Hepatocyte (in vitro differentiated cells): ENCODE measurements at regions not wholly inside any gene's neighbourhood (a gene's known extent, or its start where the extent isn't known, plus 50 kb on each side); places are given as distances from the start of the nearest gene placed in this dataset.

Source experiments
- DNase-seq: peaks from one replicate; pipeline ENCODE4 v3.0.0-alpha.2; 2016; ENCODE audit warnings: low spot score
- H2AFZ ChIP-seq: fragments of 200-600 bp; sonication (generic); 2 replicates; pipeline ENCODE4 v1.6.0; 2016; ENCODE audit warnings: antibody characterized with exemption, mild to moderate bottlenecking
- H3K27ac ChIP-seq: fragments of 200-600 bp; sonication (generic); 2 replicates; pipeline ENCODE4 v1.5.1; 2016; ENCODE audit warnings: mild to moderate bottlenecking
- H3K27me3 ChIP-seq: fragments of 200-600 bp; sonication (generic); 2 replicates; pipeline ENCODE4 v1.6.1; 2016
- H3K36me3 ChIP-seq: fragments of 200-600 bp; sonication (generic); replicated peaks from 2 replicates; pipeline ENCODE4 v1.5.1; 2016; ENCODE audit warnings: low read depth; ENCODE audit not compliant: insufficient read depth
- H3K4me1 ChIP-seq: fragments of 200-600 bp; sonication (generic); 2 replicates; pipeline ENCODE4 v1.5.1; 2016; ENCODE audit warnings: mild to moderate bottlenecking, moderate library complexity; ENCODE audit not compliant: insufficient read depth
- H3K4me2 ChIP-seq: fragments of 200-600 bp; sonication (generic); 2 replicates; pipeline ENCODE4 v1.6.0; 2016
- H3K4me3 ChIP-seq: fragments of 200-600 bp; sonication (generic); 2 replicates; pipeline ENCODE4 v1.5.1; 2016; ENCODE audit warnings: mild to moderate bottlenecking
- H3K79me2 ChIP-seq: fragments of 200-600 bp; sonication (generic); 2 replicates; pipeline ENCODE4 v1.6.0; 2017; ENCODE audit warnings: mild to moderate bottlenecking
- H3K9me2 ChIP-seq: fragments of 200-600 bp; sonication (generic); replicated peaks from 2 replicates; pipeline ENCODE4 v1.6.0; 2017; ENCODE audit warnings: mild to moderate bottlenecking; ENCODE audit not compliant: insufficient read depth
- H3K9me3 ChIP-seq: fragments of 200-600 bp; sonication (generic); 2 replicates; pipeline ENCODE4 v1.5.1; 2016; ENCODE audit warnings: low read depth, mild to moderate bottlenecking
- H4K20me1 ChIP-seq: fragments of 200-600 bp; sonication (generic); 2 replicates; pipeline ENCODE4 v1.6.0; 2016; ENCODE audit warnings: mild to moderate bottlenecking; ENCODE audit not compliant: insufficient read depth, poor library complexity, severe bottlenecking
- CTCF ChIP-seq: fragments of 200-600 bp; sonication (generic); IDR thresholded peaks from 2 replicates; pipeline ENCODE4 v1.5.1; 2016; ENCODE audit warnings: antibody characterized with exemption, mild to moderate bottlenecking; ENCODE audit not compliant: poor library complexity
- EZH2 ChIP-seq: fragments of 200-600 bp; sonication (generic); IDR thresholded peaks from 2 replicates; pipeline ENCODE4 v1.6.1; 2016; ENCODE audit warnings: antibody characterized with exemption, mild to moderate bottlenecking, borderline replicate concordance
- EZH2phosphoT487 ChIP-seq: fragments of 200-600 bp; sonication (generic); IDR thresholded peaks from one replicate; pipeline ENCODE4 v1.6.1; 2018; ENCODE audit warnings: antibody characterized with exemption, mild to moderate bottlenecking, low read depth, moderate library complexity; ENCODE audit not compliant: unreplicated experiment, severe bottlenecking
- WGBS: methylation state at CpG from one replicate; pipeline ENCODE4 v1.1.6; 2016; ENCODE audit warnings: low lambda C conversion rate; ENCODE audit errors: missing lambda C conversion rate; 5-methylcytosine and 5-hydroxymethylcytosine counted together

GRCh38 chr4:38373375-38373774 is 290.6 kb upstream of the KLF3 start:
- no peak for DNase-seq

GRCh38 chr4:38377195-38377594 is 286.8 kb upstream of the KLF3 start:
- H3K9me2 ChIP-seq: no peaks in the 10 kb centered on the region
- peaks cover 2% of the 10 kb centered on the region for H3K4me1 ChIP-seq
- no peak overlapping the region for H3K4me2 ChIP-seq
- 91% methylated on average over 1 of the region's 1 CpG for WGBS
- no peak overlapping the region for H3K27ac ChIP-seq
- H3K27me3 ChIP-seq: no peaks in the 10 kb centered on the region
- no peaks in the 10 kb centered on the region for H3K79me2 ChIP-seq
- no peak overlapping the region for H3K4me3 ChIP-seq
- no peak overlapping the region for H2AFZ ChIP-seq
- DNase-seq: no peak
- H3K36me3 ChIP-seq: no peaks in the 10 kb centered on the region
- H3K9me3 ChIP-seq: no peaks in the 10 kb centered on the region
- H4K20me1 ChIP-seq: no peaks in the 10 kb centered on the region
- TF ChIP-seq CTCF: no peak
- no peak for TF ChIP-seq EZH2phosphoT487
- TF ChIP-seq EZH2: no peak

More at GRCh38 chr4:38373375-38373774, 290.6 kb upstream of the KLF3 start:
- no peaks in the 10 kb centered on the region for H3K4me1 ChIP-seq
- no peaks in the 10 kb centered on the region for H3K9me3 ChIP-seq
- no peaks in the 10 kb centered on the region for H3K79me2 ChIP-seq
- H3K27me3 ChIP-seq: no peaks in the 10 kb centered on the region
- no peaks in the 10 kb centered on the region for H4K20me1 ChIP-seq
- H3K9me2 ChIP-seq: no peaks in the 10 kb centered on the region
- no peak for TF ChIP-seq EZH2
- no peak for TF ChIP-seq EZH2phosphoT487
- no peak for TF ChIP-seq CTCF
- H2AFZ ChIP-seq: no peak overlapping the region
- no peak overlapping the region for H3K4me3 ChIP-seq
- no peak overlapping the region for H3K4me2 ChIP-seq
- H3K27ac ChIP-seq: no peak overlapping the region
- no peaks in the 10 kb centered on the region for H3K36me3 ChIP-seq

- DNase-seq: no peak
- H3K4me1 ChIP-seq: peaks cover 9% of the 10 kb centered on the region
- H3K79me2 ChIP-seq: no peaks in the 10 kb centered on the region
- H3K9me2 ChIP-seq: no peaks in the 10 kb centered on the region
- 99% methylated on average over 3 of the region's 3 CpGs for WGBS
- no peaks in the 10 kb centered on the region for H4K20me1 ChIP-seq
- no peaks in the 10 kb centered on the region for H3K9me3 ChIP-seq
- H3K4me3 ChIP-seq: no peak overlapping the region
- no peak overlapping the region for H3K27ac ChIP-seq
- no peak overlapping the region for H3K4me2 ChIP-seq
- no peaks in the 10 kb centered on the region for H3K27me3 ChIP-seq
- no peak overlapping the region for H2AFZ ChIP-seq
- no peak for TF ChIP-seq EZH2phosphoT487
- TF ChIP-seq EZH2: no peak
- TF ChIP-seq CTCF: no peak
- no peaks in the 10 kb centered on the region for H3K36me3 ChIP-seq
Measured at GRCh38 chr4:38378478-38378877, 285.5 kb upstream of the KLF3 start.

- TF ChIP-seq EZH2phosphoT487: no peak
- TF ChIP-seq EZH2: no peak
- TF ChIP-seq CTCF: no peak
- no peak for DNase-seq
- Histone ChIP-seq H3K4me3 (no peak overlapping the region), H3K9me3 (no peaks in the 10 kb centered on the region), H3K4me2 (no peak overlapping the region), H4K20me1 (no peaks in the 10 kb centered on the region), H3K9me2 (no peaks in the 10 kb centered on the region), H3K27ac (no peak overlapping the region), H3K4me1 (peaks cover 27% of the 10 kb centered on the region), H3K79me2 (no peaks in the 10 kb centered on the region), H2AFZ (no peak overlapping the region), H3K36me3 (no peaks in the 10 kb centered on the region), H3K27me3 (no peaks in the 10 kb centered on the region)
- WGBS: 92% methylated on average over 6 of the region's 6 CpGs
Measured at GRCh38 chr4:38381788-38382187, 282.2 kb upstream of the KLF3 start.
